Fibroblast of villous mesenchyme (primary cell): ENCODE measurements at regions not wholly inside any gene's neighbourhood (a gene's known extent, or its start where the extent isn't known, plus 50 kb on each side); places are given as distances from the start of the nearest gene placed in this dataset.

Source experiments
- DNase-seq: peaks from one replicate; pipeline ENCODE4 v3.0.0-alpha.2; 2010; ENCODE audit warnings: low read depth
- H3K4me3 ChIP-seq: 2 replicates; pipeline ENCODE4 v1.5.1; 2011; ENCODE audit warnings: low read depth, mild to moderate bottlenecking, low read length
- CTCF ChIP-seq: IDR thresholded peaks from 2 replicates; pipeline ENCODE4 v1.5.1; 2012; ENCODE audit warnings: low read depth, mild to moderate bottlenecking, low read length; ENCODE audit not compliant: insufficient read depth

GRCh38 chr3:20909511-20909910, 723.5 kb upstream of the SGO1 start:
- DNase-seq, result peak; percentile 12
- no peak overlapping the region for H3K4me3 ChIP-seq
- no peak for TF ChIP-seq CTCF

- peak; percentile 85 for DNase-seq
- TF ChIP-seq CTCF, result no peak
- H3K4me3 ChIP-seq, result no peak overlapping the region
These were observed 719.3 kb upstream of the SGO1 start for GRCh38 chr3:20905210-20905805.

GRCh38 chr3:20904671-20905070, 718.7 kb upstream of the SGO1 start:
- H3K4me3 ChIP-seq, result no peak overlapping the region
- no peak for DNase-seq
- no peak for TF ChIP-seq CTCF

- H3K4me3 ChIP-seq, result no peak overlapping the region
- DNase-seq, result no peak
- TF ChIP-seq CTCF, result no peak
These were observed 713.0 kb upstream of the SGO1 start for GRCh38 chr3:20898962-20899361.

GRCh38 chr3:20890111-20890519, 704.1 kb upstream of the SGO1 start:
- TF ChIP-seq CTCF, result no peak
- no peak for DNase-seq
- no peak overlapping the region for H3K4me3 ChIP-seq

- no peak for TF ChIP-seq CTCF
- no peak overlapping the region for H3K4me3 ChIP-seq
- DNase-seq, result no peak
These were observed 692.7 kb upstream of the SGO1 start for GRCh38 chr3:20878691-20879090.

GRCh38 chr3:20873235-20873634, 687.2 kb upstream of the SGO1 start:
- no peak for TF ChIP-seq CTCF
- no peak overlapping the region for H3K4me3 ChIP-seq

More at GRCh38 chr3:20873235-20873634, 687.2 kb upstream of the SGO1 start:
- no peak for DNase-seq
